ENCODE measurements at regions not wholly inside any gene's neighbourhood (a gene's known extent, or its start where the extent isn't known, plus 50 kb on each side); places are given as distances from the start of the nearest gene placed in this dataset.

- no peak for DNase-seq (ENCODE audit: low read depth in 4 of 4, low spot score in 2 of 4)
Measured at GRCh38 chr10:128451879-128452278, 325.7 kb upstream of the MKI67 start.

- DNase-seq (ENCODE audit: low read depth in 4 of 4, low spot score in 2 of 4), result no peak
Measured at GRCh38 chr10:128456271-128456670, 330.0 kb upstream of the MKI67 start.

- DNase-seq (ENCODE audit: low read depth in 4 of 4, low spot score in 2 of 4), result no peak
Measured at GRCh38 chr10:128457136-128457535, 330.9 kb upstream of the MKI67 start.

- DNase-seq (ENCODE audit: low read depth in 4 of 4, low spot score in 2 of 4), result no peak
Measured at GRCh38 chr10:128461991-128462390, 335.8 kb upstream of the MKI67 start.

- DNase-seq (ENCODE audit: low read depth in 4 of 4, low spot score in 2 of 4), result no peak
Measured at GRCh38 chr10:128462844-128463243, 336.6 kb upstream of the MKI67 start.

GRCh38 chr10:128463991-128464760 is 338.0 kb upstream of the MKI67 start:
- DNase-seq (ENCODE audit: low read depth in 4 of 4, low spot score in 2 of 4), result no peak

GRCh38 chr10:128465697-128466096 is 339.5 kb upstream of the MKI67 start:
- no peak for DNase-seq (ENCODE audit: low read depth in 4 of 4, low spot score in 2 of 4)

GRCh38 chr10:128466831-128467371 is 340.7 kb upstream of the MKI67 start:
- no peak for DNase-seq (ENCODE audit: low read depth in 4 of 4, low spot score in 2 of 4)

- DNase-seq (ENCODE audit: low read depth in 4 of 4, low spot score in 2 of 4), result no peak
Measured at GRCh38 chr10:128468462-128468861, 342.2 kb upstream of the MKI67 start.

GRCh38 chr10:128469515-128469914 is 343.3 kb upstream of the MKI67 start:
- DNase-seq (ENCODE audit: low read depth in 4 of 4, low spot score in 2 of 4), result no peak

GRCh38 chr10:128470321-128470965 is 344.2 kb upstream of the MKI67 start:
- no peak for DNase-seq (ENCODE audit: low read depth in 4 of 4, low spot score in 2 of 4)

GRCh38 chr10:128471151-128471550 is 344.9 kb upstream of the MKI67 start:
- no peak for DNase-seq (ENCODE audit: low read depth in 4 of 4, low spot score in 2 of 4)

- DNase-seq (ENCODE audit: low read depth in 4 of 4, low spot score in 2 of 4), result no peak
Measured at GRCh38 chr10:128472196-128472595, 346.0 kb upstream of the MKI67 start.

- no peak for DNase-seq (ENCODE audit: low read depth in 4 of 4, low spot score in 2 of 4)
Measured at GRCh38 chr10:128473396-128473795, 347.2 kb upstream of the MKI67 start.

GRCh38 chr10:128473911-128474310 is 347.7 kb upstream of the MKI67 start:
- DNase-seq (ENCODE audit: low read depth in 4 of 4, low spot score in 2 of 4), result no peak

GRCh38 chr10:128474571-128474970 is 348.3 kb upstream of the MKI67 start:
- DNase-seq (ENCODE audit: low read depth in 4 of 4, low spot score in 2 of 4), result no peak

GRCh38 chr10:128475686-128476367 is 349.6 kb upstream of the MKI67 start:
- no peak for DNase-seq (ENCODE audit: low read depth in 4 of 4, low spot score in 2 of 4)

- DNase-seq (ENCODE audit: low read depth in 4 of 4, low spot score in 2 of 4), result no peak
Measured at GRCh38 chr10:128476368-128476725, 350.1 kb upstream of the MKI67 start.

GRCh38 chr10:128476845-128477244 is 350.6 kb upstream of the MKI67 start:
- DNase-seq (ENCODE audit: low read depth in 4 of 4, low spot score in 2 of 4), result no peak

GRCh38 chr10:128480601-128481000 is 354.4 kb upstream of the MKI67 start:
- DNase-seq (ENCODE audit: low read depth in 4 of 4, low spot score in 2 of 4), result no peak

- DNase-seq (ENCODE audit: low read depth in 4 of 4, low spot score in 2 of 4), result peak in 2 of 4 donors; percentile 20 to 29
Measured at GRCh38 chr10:128481152-128481840, 355.1 kb upstream of the MKI67 start.
